HEK293T (cell line): ENCODE measurements at regions not wholly inside any gene's neighbourhood (a gene's known extent, or its start where the extent isn't known, plus 50 kb on each side); places are given as distances from the start of the nearest gene placed in this dataset.

Source experiments
- FOXA1 ChIP-seq: fragments of 450-650 bp; IDR thresholded peaks from 2 replicates; pipeline ENCODE4 v1.6.1; 2016; ENCODE audit warnings: mild to moderate bottlenecking
- FOXM1 ChIP-seq: fragments of 450-650 bp; IDR thresholded peaks from 2 replicates; pipeline ENCODE4 v1.6.1; 2017; ENCODE audit warnings: mild to moderate bottlenecking, borderline replicate concordance
- PKNOX1 ChIP-seq: fragments of 450-650 bp; IDR thresholded peaks from 2 replicates; pipeline ENCODE4 v1.6.1; 2016
- SP1 ChIP-seq: fragments of 450-650 bp; IDR thresholded peaks from 2 replicates; pipeline ENCODE4 v1.6.1; 2017

- TF ChIP-seq FOXM1 (no peak), FOXA1 (no peak), PKNOX1 (no peak), SP1 (no peak)
These were observed 984.1 kb downstream of the TRAM1L1 start for GRCh38 chr4:116101321-116101720.
